HG03103 (cell line): ENCODE measurements at regions not wholly inside any gene's neighbourhood (a gene's known extent, or its start where the extent isn't known, plus 50 kb on each side); places are given as distances from the start of the nearest gene placed in this dataset.

Experiments used
- ATAC-seq: cut with Tn5 transposase; IDR thresholded peaks from one replicate; pipeline ENCODE4 v1.9.1; 2021; ENCODE audit warnings: low read depth; ENCODE audit not compliant: unreplicated experiment

- no peak for ATAC-seq
Measured at GRCh38 chr3:99246010-99246654, 344.6 kb upstream of the DCBLD2 start.

DNA sequence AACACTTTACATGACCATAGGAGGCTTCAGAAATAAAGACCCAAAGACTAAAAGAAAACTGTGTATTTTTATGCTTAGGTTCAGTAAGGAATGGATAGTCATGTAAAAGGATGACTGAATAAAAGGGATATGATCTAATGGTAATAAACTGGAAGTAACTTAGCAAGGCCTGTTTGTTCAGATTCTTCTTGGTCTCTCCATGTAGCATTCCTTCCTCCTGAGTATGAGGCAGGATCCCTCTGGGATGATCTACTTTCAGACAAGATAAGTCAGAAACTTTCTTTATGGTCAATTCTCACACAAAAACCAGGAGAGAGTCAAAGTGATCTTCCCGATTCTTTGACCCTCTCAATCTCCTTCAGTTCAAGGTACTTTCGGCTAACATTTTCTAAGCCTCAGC lies 340.8 kb upstream of the DCBLD2 start:
- ATAC-seq: no peak

DNA sequence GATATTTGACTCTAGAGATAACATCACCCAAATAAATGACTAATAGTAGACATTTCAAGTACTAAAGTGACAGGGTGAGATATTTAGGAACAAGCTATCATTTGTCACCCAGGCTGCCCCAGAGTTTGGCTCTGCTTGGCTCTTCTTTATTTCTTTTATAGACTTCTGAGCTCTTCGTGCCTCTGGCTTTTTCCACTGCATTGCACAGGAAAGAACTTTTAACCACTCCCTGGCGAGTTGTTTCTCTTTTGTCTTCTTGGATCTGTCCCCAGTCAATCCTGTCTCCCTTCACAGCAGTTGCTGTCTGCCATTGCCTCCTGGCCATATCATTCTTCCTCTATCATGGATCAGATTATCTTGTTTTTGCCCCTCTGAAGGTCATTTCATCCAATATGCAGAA lies 339.2 kb upstream of the DCBLD2 start:
- no peak for ATAC-seq

DNA sequence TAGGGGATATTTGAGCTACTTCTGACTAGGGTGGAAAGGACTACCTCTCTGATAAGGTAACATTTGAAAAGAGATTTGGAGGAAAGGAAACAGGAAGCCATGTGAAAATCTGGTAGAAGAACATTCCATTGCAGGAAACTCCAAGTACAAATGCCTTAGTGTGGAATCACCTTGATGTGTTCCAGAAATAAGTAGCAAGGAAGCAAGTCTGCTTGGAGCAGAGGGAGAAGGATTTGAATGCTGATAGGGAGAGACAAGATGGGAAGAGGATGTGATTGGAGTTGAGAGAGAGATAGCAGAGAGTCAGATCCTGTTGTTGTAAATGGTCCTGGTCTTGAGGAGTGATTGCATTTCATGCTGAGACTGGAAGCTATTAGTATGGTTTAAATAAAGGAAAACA lies 335.1 kb upstream of the DCBLD2 start:
- no peak for ATAC-seq

- ATAC-seq: no peak
Measured at GRCh38 chr3:99232696-99233095, 331.2 kb upstream of the DCBLD2 start.

GRCh38 chr3:99218468-99218867 lies 317.0 kb upstream of the DCBLD2 start:
- ATAC-seq: no peak

GRCh38 chr3:99212969-99213368 lies 311.5 kb upstream of the DCBLD2 start:
- ATAC-seq: no peak

GRCh38 chr3:99211309-99211708 lies 309.8 kb upstream of the DCBLD2 start:
- ATAC-seq: no peak

DNA sequence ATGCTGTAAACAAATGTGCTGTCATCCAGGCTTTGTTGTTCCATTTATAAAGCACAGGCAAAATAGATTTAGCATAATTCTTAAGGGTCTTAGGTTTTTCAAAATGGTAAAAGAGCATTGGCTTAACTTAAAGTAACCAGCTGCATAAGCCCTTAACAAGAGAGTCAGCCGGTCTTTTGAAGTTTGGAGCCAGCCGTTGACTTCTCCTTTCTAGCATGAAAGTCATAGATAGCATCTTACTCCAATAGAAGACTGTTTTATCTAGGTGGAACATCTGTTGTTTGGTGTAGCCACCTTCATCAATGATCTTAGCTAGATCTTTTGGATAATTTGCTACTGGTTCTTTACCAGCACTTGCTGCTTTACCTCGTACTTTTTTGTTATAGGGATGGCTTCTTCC lies 297.5 kb upstream of the DCBLD2 start:
- ATAC-seq: no peak

DNA sequence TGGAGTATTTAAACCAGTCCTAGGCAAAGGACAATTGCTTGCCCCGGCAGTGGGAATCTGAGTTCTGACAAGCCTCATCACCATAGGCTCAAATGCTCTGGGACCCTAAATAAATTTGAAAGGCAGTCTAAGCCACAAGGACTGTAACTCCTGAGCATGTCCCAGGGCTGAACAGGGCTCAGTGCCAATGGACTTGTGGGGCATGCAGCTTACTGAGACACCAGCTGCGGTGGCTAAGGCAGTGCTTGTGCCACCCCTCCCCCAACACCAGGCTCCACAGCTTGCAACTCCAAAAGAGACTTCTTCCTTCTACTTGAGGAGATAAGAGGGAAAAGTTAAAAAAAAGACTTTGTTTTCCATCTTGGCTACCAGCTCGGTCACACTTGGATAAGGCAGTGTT lies 289.7 kb upstream of the DCBLD2 start:
- ATAC-seq: no peak

GRCh38 chr3:99188936-99189335 lies 287.4 kb upstream of the DCBLD2 start:
- ATAC-seq: no peak

DNA sequence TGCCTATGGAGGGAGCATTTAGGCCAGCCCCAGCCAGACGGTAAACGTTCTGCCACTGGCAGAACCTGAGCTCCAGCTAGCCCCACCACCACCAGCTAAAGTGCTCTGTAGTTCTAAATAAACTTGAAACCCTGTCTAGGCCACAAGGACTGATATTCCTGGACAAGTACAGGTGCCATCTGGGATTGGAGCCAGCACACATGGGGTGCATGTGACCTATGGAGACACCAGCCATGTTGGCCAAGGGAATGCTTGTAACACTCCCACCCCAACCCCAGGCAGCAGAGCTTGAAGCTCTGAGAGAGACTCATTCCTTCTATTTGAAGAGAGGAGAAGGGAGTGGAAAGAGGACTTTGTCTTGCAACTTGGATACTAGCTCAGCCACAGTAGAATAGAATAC lies 284.5 kb upstream of the DCBLD2 start:
- no peak for ATAC-seq

- no peak for ATAC-seq
Measured at GRCh38 chr3:99176169-99176964, 274.9 kb upstream of the DCBLD2 start.

DNA sequence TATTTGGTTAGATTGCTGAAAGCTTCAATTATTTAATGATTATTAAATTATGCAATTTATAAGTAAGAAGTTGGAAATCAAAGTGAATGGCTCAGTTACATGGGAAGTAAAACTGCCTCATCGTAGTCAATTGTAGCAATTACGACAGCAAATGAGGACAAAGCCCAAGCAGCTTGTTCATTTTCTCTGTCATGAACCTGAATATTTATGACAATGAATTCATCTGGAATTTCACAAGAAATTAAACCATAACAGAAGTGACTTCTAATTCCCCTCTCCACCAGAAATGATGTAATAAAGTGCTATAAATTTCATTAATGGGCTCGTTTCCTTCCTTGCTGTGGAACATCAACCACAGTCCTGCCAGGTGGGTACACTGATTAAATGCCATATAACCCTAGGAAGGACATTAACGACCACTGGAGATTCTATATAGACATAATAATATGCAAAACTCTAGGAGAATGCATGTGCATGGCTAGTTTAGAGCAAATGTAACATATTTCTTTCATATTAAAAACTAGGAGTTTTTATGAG lies 273.8 kb upstream of the DCBLD2 start:
- ATAC-seq: no peak

GRCh38 chr3:99172736-99173657 lies 271.5 kb upstream of the DCBLD2 start:
- ATAC-seq: peak; percentile 88

DNA sequence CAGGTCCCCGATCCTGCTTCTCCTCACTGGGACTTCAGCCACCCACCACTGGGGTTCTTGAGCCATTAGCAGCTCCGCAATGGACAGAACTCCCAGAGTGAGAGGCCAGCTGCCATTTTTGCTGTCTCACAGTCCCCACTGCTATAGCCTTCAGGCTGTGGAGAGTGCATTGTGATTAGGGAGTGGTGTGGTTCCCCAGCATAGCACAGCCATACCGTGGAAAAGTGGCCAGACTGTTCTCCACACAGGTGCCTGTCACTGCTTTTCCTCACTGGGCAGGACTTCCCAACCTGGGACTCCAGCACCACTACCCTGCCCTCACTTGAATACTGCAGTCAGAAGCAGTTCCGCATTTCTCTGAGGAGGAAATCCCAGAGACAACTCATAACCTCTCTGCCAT lies 270.3 kb upstream of the DCBLD2 start:
- no peak for ATAC-seq

DNA sequence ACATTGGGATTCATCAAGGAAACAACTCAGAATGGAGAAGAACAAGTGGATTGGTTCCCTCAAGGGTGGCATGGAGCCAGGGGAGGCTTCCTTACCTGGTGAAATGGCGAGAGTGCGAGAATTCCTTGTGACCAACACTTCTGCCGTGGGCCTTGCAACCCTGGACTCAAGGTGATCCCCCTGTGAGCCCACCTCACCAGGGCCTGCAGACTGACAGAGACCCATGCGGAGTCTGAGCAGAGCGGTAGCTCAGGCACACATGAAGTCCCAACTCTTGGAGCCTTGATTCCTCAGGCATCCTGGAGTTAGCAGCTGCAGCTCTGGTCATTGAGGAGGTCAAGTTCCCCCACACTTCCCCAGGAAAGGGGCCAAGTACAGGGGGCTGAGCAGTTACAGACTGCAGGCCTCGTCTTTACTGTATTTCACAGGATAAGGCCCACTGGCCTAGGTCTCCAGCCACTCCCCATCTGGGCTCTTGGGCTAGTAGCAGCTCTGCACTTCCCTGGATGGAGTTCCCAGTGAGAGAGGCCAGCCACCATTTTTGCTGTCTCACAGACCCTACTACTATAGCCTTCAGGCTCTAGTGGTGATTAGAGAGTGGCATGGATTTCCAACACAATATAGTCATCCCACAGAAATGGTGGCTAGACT lies 269.5 kb upstream of the DCBLD2 start:
- ATAC-seq: no peak

DNA sequence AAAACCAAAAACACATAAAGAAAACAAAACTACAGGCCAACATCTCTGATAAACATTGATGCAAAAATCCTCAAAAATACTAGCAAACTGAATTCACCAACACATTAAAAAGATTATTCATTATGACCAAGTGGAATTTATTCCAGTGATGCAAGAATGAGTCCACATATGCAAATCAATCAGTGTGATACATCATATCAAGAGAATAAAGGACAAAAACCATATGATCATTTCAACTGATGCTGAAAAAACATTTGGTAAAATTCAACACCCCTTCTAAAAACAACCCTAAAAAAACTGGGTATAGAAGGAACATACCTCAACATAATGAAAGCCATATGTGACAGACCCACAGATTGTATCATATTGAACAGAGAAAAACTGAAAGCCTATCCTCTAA lies 265.6 kb upstream of the DCBLD2 start:
- no peak for ATAC-seq

DNA sequence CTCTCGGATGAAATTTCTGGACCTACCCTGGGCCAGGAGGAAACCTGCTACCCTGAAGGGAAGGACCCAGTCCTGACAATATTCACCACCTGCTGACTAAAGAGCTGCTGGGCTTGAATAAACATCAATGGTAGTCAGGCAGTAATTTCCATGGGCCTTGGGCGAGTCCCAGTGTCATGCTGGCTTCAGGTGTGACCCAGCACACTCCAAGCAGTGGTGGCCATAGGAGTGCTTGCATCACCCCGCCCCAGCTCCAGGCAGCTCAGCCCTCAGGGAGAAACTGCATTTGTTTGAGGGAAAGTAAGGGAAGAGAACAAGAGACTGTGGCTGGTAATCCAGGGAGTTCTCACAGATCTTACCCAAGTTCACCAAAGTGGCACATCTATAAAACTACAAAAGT lies 261.8 kb upstream of the DCBLD2 start:
- ATAC-seq: no peak

- no peak for ATAC-seq
Measured at GRCh38 chr3:99159220-99159762, 257.8 kb upstream of the DCBLD2 start.
